ENCODE measurements at regions not wholly inside any gene's neighbourhood (a gene's known extent, or its start where the extent isn't known, plus 50 kb on each side); places are given as distances from the start of the nearest gene placed in this dataset.

DNA sequence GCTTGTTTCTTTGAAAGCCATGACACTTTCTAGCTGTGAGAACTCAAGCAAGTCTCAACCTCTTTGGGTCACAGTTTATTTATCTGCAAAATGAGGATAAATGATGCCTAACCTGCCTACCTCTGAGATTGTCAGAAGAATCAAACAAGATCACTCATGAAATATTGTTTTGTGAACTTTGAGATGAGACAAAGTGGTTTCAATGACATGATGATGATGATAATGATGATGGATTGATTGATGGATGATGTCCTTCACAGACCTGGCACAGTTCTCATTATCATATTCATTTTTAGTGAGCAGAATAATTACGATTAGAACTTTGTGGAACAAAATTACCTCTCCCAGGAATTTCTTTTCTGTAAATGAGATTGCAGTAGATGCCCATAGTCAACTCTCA lies 129.2 kb downstream of the HHIPL2 start:
- intact Hi-C loops (cut with DNase I): no loop called here
- DNase-seq (no peak), ATAC-seq (no peak), FAIRE-seq (no peak)
- H3K9me3 ChIP-seq: no peaks in the 10 kb centered on the region
- no peak for TF ChIP-seq CTCF (IDR thresholded peaks at IDR 0.05)
- no peak overlapping the region for H3K27ac ChIP-seq
- H3K4me1 ChIP-seq: no peaks in the 10 kb centered on the region
- H3K4me3 ChIP-seq: no peak overlapping the region
- no peaks in the 10 kb centered on the region for H3K36me3 ChIP-seq
- no peaks in the 10 kb centered on the region for H3K27me3 ChIP-seq
- WGBS, 2 donors: 29 to 33% methylated on average over 1 of the region's 1 CpG

GRCh38 chr1:222417264-222417663 lies 130.6 kb downstream of the HHIPL2 start:
- 70 to 73% methylated on average over 4 of the region's 4 CpGs for WGBS, 2 donors
- no peak for TF ChIP-seq CTCF (IDR thresholded peaks at IDR 0.05)
- intact Hi-C loops (cut with DNase I): no loop called here
- H3K36me3 ChIP-seq: no peaks in the 10 kb centered on the region
- no peak overlapping the region for H3K4me3 ChIP-seq
- H3K4me1 ChIP-seq: no peaks in the 10 kb centered on the region
- no peaks in the 10 kb centered on the region for H3K27me3 ChIP-seq
- ATAC-seq (no peak), DNase-seq (no peak), FAIRE-seq (no peak)
- no peak overlapping the region for H3K27ac ChIP-seq
- H3K9me3 ChIP-seq: no peaks in the 10 kb centered on the region

DNA sequence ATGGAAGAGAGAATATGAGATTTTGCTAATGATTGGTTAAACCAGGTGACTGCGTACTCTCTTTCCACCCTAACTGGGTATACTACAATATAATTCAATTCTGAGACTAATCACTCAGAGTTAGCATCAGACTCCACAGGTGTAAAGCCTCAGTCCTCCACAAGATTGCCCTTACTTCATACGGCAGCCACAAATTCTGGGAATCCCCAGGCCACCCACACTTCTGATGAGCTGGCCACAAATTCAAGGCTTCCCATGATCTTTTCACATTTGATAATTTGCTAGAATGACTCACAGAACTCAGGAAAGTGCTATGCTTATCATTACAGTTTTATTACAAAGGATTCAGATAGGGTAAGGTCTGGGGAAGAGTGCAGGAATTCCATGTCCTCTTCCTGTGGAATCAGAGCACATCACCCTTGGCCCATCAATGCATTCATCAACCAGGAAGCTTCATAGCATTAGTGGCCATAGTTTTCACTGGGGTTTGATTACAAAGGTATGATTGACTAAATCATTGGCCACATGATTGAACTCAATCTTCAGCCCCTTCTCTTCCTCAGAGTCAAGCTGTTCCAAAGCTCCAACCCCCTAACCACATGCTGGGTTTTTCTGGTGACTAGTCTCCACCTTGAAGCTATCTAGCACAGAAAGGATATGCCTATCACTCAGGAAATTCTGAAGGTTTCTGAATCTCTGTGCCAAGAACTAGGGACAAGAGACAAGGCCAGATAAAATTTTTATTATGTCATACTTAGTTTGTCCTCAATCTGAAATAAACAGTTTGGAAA lies 131.7 kb downstream of the HHIPL2 start:
- no peak for TF ChIP-seq CTCF (IDR thresholded peaks at IDR 0.05)
- Histone ChIP-seq H3K36me3 (no peaks in the 10 kb centered on the region), H3K27ac (no peak overlapping the region), H3K27me3 (no peaks in the 10 kb centered on the region), H3K9me3 (no peaks in the 10 kb centered on the region), H3K4me3 (no peak overlapping the region), H3K4me1 (no peaks in the 10 kb centered on the region)
- ATAC-seq (no peak), FAIRE-seq (no peak), DNase-seq (no peak)
- WGBS, 2 donors: 76 to 83% methylated on average over 2 of the region's 2 CpGs
- intact Hi-C loops (cut with DNase I): no loop called here

- H3K9me3 ChIP-seq: no peaks in the 10 kb centered on the region
- no peaks in the 10 kb centered on the region for H3K27me3 ChIP-seq
- H3K36me3 ChIP-seq: no peaks in the 10 kb centered on the region
- no peak for ATAC-seq
- DNase-seq: no peak
- no peak for FAIRE-seq
- H3K27ac ChIP-seq: no peak overlapping the region
- H3K4me3 ChIP-seq: no peak overlapping the region
- intact Hi-C loops (cut with DNase I): no loop called here
- no peak for TF ChIP-seq CTCF (IDR thresholded peaks at IDR 0.05)
- WGBS, 2 donors: 73% methylated on average over 5 of the region's 5 CpGs
- no peaks in the 10 kb centered on the region for H3K4me1 ChIP-seq
Observed at GRCh38 chr1:222415441-222415840, 132.5 kb downstream of the HHIPL2 start.

- no peak overlapping the region for H3K27ac ChIP-seq
- no peak for DNase-seq
- H3K27me3 ChIP-seq: no peaks in the 10 kb centered on the region
- no peak for TF ChIP-seq CTCF (IDR thresholded peaks at IDR 0.05)
- no peaks in the 10 kb centered on the region for H3K36me3 ChIP-seq
- no peaks in the 10 kb centered on the region for H3K9me3 ChIP-seq
- H3K4me3 ChIP-seq: no peak overlapping the region
- FAIRE-seq: no peak
- ATAC-seq: no peak
- no peaks in the 10 kb centered on the region for H3K4me1 ChIP-seq
- WGBS, 2 donors: 71 to 80% methylated on average over 2 of the region's 2 CpGs
- intact Hi-C loops (cut with DNase I): no loop called here
Observed at GRCh38 chr1:222413991-222414549, 133.8 kb downstream of the HHIPL2 start.
